HepG2 (cell line): ENCODE measurements at regions not wholly inside any gene's neighbourhood (a gene's known extent, or its start where the extent isn't known, plus 50 kb on each side); places are given as distances from the start of the nearest gene placed in this dataset.

Source experiments
- CBX1 ChIP-seq: IDR thresholded peaks from one replicate; pipeline ENCODE4 v1.6.1; 2016; ENCODE audit warnings: antibody characterized with exemption, low read depth
- CENPX ChIP-seq: sonication (generic); formaldehyde crosslinking; IDR thresholded peaks from 2 replicates; pipeline ENCODE4 v1.9.0; 2021; ENCODE audit warnings: mild to moderate bottlenecking, missing genetic modification reagents, moderate library complexity
- EED ChIP-seq: sonication (generic); formaldehyde crosslinking; IDR thresholded peaks from 2 replicates; pipeline ENCODE4 v1.5.0; 2020; ENCODE audit warnings: mild to moderate bottlenecking, missing genetic modification reagents
- HES4 ChIP-seq: sonication (generic); formaldehyde crosslinking; IDR thresholded peaks from 2 replicates; pipeline ENCODE4 v1.9.0; 2021; ENCODE audit warnings: mild to moderate bottlenecking, missing genetic modification reagents, borderline replicate concordance
- NR3C1 ChIP-seq: sonication (generic); formaldehyde crosslinking; IDR thresholded peaks from 2 replicates; pipeline ENCODE4 v1.4.0; 2020; ENCODE audit warnings: missing genetic modification reagents
- PHF5A ChIP-seq: IDR thresholded peaks from one replicate; pipeline ENCODE4 v1.6.1; 2018; ENCODE audit warnings: low read depth, missing genetic modification reagents; ENCODE audit not compliant: unreplicated experiment
- RAD21 ChIP-seq: fragments of 450-650 bp; formaldehyde crosslinking; IDR thresholded peaks from 2 replicates; pipeline ENCODE4 v1.5.0; 2020; ENCODE audit warnings: mild to moderate bottlenecking
- RAD51 ChIP-seq: fragments of 450-650 bp; IDR thresholded peaks from 2 replicates; pipeline ENCODE4 v1.6.1; 2016; ENCODE audit warnings: borderline replicate concordance
- RARA ChIP-seq: IDR thresholded peaks from 2 replicates; pipeline ENCODE4 v1.6.1; 2016; ENCODE audit warnings: missing genetic modification reagents, missing compliant biosample characterization
- SALL1 ChIP-seq: sonication (generic); formaldehyde crosslinking; IDR thresholded peaks from 2 replicates; pipeline ENCODE4 v1.8.0; 2022; ENCODE audit warnings: mild to moderate bottlenecking, missing genetic modification reagents
- SMARCE1 ChIP-seq: fragments of 450-650 bp; IDR thresholded peaks from 2 replicates; pipeline ENCODE4 v1.6.1; 2017; ENCODE audit warnings: borderline replicate concordance
- SOX13 ChIP-seq, 3 experiments: fragments of 450-650 bp in 1 of 3; sonication (generic) in 1 of 3; formaldehyde crosslinking in 1 of 3; IDR thresholded peaks in 2 of 3; conservative IDR thresholded peaks in 1 of 3; 2 replicates each; pipeline versions ENCODE4 v1.5.0 to v1.6.1; 2016 to 2020; ENCODE audit warnings: antibody characterized with exemption in 1 of 3, mild to moderate bottlenecking in 1 of 3, missing compliant biosample characterization in 1 of 3, missing genetic modification reagents in 1 of 3, moderate library complexity in 1 of 3
- SRSF9 ChIP-seq: fragments of 200-400 bp; formaldehyde crosslinking; IDR thresholded peaks from 2 replicates; pipeline ENCODE4 v1.6.1; 2018; ENCODE audit warnings: borderline replicate concordance, mild to moderate bottlenecking, low read depth, low read length; ENCODE audit not compliant: insufficient read depth, poor library complexity, severe bottlenecking
- ZNF143 ChIP-seq: sonication (generic); formaldehyde crosslinking; IDR thresholded peaks from 2 replicates; pipeline ENCODE4 v1.4.0; 2020; ENCODE audit warnings: missing genetic modification reagents
- ZNF225 ChIP-seq: sonication (generic); formaldehyde crosslinking; IDR thresholded peaks from 2 replicates; pipeline ENCODE4 v1.4.0; 2020; ENCODE audit warnings: mild to moderate bottlenecking, missing genetic modification reagents
- ZNF556 ChIP-seq: sonication (generic); formaldehyde crosslinking; IDR thresholded peaks from 2 replicates; pipeline ENCODE4 v1.4.0; 2020; ENCODE audit warnings: mild to moderate bottlenecking, missing genetic modification reagents, borderline replicate concordance
- ZNF557 ChIP-seq: sonication (generic); formaldehyde crosslinking; IDR thresholded peaks from 2 replicates; pipeline ENCODE4 v1.4.0; 2020; ENCODE audit warnings: missing genetic modification reagents
- ZNF598 ChIP-seq: sonication (generic); formaldehyde crosslinking; IDR thresholded peaks from 2 replicates; pipeline ENCODE4 v1.5.1; 2020; ENCODE audit warnings: mild to moderate bottlenecking, missing genetic modification reagents, borderline replicate concordance
- ZNF703 ChIP-seq: sonication (generic); formaldehyde crosslinking; IDR thresholded peaks from 2 replicates; pipeline ENCODE4 v1.5.1; 2020; ENCODE audit warnings: missing genetic modification reagents, mild to moderate bottlenecking, moderate library complexity, borderline replicate concordance
- ZNF841 ChIP-seq: sonication (generic); formaldehyde crosslinking; IDR thresholded peaks from 2 replicates; pipeline ENCODE4 v1.8.1; 2023; ENCODE audit warnings: missing genetic modification reagents, borderline replicate concordance
- TF ChIP-seq, protein P1 (sequence below): IDR thresholded peaks from 2 replicates; pipeline ENCODE4 v1.6.1; 2016; ENCODE audit warnings: mild to moderate bottlenecking
- TF ChIP-seq, protein P2 (sequence below): sonication (generic); formaldehyde crosslinking; IDR thresholded peaks from 2 replicates; pipeline ENCODE4 v1.4.0; 2020; ENCODE audit warnings: mild to moderate bottlenecking, low read depth, missing genetic modification reagents
- TF ChIP-seq, protein P3 (sequence below): sonication (generic); formaldehyde crosslinking; IDR thresholded peaks from 2 replicates; pipeline ENCODE4 v1.4.0; 2020; ENCODE audit warnings: missing genetic modification reagents, mild to moderate bottlenecking, borderline replicate concordance
- TF ChIP-seq, protein P4 (sequence below): sonication (generic); formaldehyde crosslinking; IDR thresholded peaks from 2 replicates; pipeline ENCODE4 v1.8.1; 2023; ENCODE audit warnings: mild to moderate bottlenecking, missing genetic modification reagents

DNA sequence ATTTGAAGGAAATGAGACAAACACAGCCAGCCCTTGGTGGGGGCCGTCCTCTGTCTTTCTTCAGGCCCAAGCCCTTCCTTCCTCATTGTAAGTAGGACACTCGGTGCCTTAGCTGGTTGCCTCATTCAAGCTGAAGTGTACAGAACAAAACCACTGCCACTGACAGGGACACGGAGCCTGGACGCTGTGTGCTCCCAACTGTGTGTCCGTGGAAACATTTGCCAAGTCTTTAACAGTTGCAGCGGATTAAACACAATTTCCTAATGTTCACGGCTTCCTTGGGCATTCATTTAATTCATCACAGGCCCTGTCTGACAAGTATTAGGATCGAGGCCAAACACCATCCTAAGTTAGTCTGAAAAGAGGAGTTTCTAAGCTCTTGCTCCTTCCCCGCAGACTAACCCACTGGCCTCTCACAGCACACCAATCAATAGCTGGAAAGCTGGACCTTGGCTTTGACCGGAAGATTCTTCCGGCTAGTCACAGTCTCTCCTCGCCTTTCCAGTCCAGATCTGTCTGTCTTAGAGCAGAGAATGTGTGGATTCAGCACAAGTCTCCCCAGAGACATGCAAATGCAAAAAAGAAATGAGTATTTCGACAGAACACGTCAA is 68.7 kb upstream of the ACSL3 start (continued):
- TF ChIP-seq SRSF9 (no peak), ZNF598 (CRISPR knock-in tag) (0 out of 2 replicates have a peak, but pooled peaks have one; percentile 46), EED (CRISPR knock-in tag) (0 out of 2 replicates have a peak, but pooled peaks have one; percentile 55), RAD21 (CRISPR knock-in tag) (no peak), CBX1 (no peak), SOX13 (IDR thresholded peaks at IDR 0.05) (no peak), SOX13 (CRISPR knock-in tag; conservative IDR thresholded peaks at IDR 0.05 in 1 of 2, IDR thresholded peaks at IDR 0.05 in 1 of 2) (no peak), SALL1 (CRISPR knock-in tag) (peak; percentile 42; the same call in 1 of the 2 replicates), RAD51 (no peak), SMARCE1 (no peak), NR3C1 (CRISPR knock-in tag) (no peak), RARA (CRISPR knock-in tag) (peak; percentile 61), ZNF841 (CRISPR knock-in tag) (no peak), ZNF556 (peak; percentile 74; the same call in 1 of the 2 replicates), ZNF143 (CRISPR knock-in tag) (no peak), ZNF225 (no peak), CENPX (no peak), ZNF703 (CRISPR knock-in tag) (no peak), ZNF557 (no peak), HES4 (CRISPR knock-in tag) (no peak), PHF5A (CRISPR knock-in tag) (no peak)
- TF ChIP-seq, protein P1, sequence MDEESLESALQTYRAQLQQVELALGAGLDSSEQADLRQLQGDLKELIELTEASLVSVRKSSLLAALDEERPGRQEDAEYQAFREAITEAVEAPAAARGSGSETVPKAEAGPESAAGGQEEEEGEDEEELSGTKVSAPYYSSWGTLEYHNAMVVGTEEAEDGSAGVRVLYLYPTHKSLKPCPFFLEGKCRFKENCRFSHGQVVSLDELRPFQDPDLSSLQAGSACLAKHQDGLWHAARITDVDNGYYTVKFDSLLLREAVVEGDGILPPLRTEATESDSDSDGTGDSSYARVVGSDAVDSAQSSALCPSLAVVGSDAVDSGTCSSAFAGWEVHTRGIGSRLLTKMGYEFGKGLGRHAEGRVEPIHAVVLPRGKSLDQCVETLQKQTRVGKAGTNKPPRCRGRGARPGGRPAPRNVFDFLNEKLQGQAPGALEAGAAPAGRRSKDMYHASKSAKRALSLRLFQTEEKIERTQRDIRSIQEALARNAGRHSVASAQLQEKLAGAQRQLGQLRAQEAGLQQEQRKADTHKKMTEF (CRISPR knock-in tag) = no peak
- TF ChIP-seq, protein P2, sequence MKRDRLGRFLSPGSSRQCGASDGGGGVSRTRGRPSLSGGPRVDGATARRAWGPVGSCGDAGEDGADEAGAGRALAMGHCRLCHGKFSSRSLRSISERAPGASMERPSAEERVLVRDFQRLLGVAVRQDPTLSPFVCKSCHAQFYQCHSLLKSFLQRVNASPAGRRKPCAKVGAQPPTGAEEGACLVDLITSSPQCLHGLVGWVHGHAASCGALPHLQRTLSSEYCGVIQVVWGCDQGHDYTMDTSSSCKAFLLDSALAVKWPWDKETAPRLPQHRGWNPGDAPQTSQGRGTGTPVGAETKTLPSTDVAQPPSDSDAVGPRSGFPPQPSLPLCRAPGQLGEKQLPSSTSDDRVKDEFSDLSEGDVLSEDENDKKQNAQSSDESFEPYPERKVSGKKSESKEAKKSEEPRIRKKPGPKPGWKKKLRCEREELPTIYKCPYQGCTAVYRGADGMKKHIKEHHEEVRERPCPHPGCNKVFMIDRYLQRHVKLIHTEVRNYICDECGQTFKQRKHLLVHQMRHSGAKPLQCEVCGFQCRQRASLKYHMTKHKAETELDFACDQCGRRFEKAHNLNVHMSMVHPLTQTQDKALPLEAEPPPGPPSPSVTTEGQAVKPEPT (CRISPR knock-in tag) = no peak
- TF ChIP-seq, protein P3, sequence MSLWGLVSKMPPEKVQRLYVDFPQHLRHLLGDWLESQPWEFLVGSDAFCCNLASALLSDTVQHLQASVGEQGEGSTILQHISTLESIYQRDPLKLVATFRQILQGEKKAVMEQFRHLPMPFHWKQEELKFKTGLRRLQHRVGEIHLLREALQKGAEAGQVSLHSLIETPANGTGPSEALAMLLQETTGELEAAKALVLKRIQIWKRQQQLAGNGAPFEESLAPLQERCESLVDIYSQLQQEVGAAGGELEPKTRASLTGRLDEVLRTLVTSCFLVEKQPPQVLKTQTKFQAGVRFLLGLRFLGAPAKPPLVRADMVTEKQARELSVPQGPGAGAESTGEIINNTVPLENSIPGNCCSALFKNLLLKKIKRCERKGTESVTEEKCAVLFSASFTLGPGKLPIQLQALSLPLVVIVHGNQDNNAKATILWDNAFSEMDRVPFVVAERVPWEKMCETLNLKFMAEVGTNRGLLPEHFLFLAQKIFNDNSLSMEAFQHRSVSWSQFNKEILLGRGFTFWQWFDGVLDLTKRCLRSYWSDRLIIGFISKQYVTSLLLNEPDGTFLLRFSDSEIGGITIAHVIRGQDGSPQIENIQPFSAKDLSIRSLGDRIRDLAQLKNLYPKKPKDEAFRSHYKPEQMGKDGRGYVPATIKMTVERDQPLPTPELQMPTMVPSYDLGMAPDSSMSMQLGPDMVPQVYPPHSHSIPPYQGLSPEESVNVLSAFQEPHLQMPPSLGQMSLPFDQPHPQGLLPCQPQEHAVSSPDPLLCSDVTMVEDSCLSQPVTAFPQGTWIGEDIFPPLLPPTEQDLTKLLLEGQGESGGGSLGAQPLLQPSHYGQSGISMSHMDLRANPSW (CRISPR knock-in tag) = no peak
- TF ChIP-seq, protein P4, sequence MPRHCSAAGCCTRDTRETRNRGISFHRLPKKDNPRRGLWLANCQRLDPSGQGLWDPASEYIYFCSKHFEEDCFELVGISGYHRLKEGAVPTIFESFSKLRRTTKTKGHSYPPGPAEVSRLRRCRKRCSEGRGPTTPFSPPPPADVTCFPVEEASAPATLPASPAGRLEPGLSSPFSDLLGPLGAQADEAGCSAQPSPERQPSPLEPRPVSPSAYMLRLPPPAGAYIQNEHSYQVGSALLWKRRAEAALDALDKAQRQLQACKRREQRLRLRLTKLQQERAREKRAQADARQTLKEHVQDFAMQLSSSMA (CRISPR knock-in tag) = no peak
